ENCODE measurements at regions not wholly inside any gene's neighbourhood (a gene's known extent, or its start where the extent isn't known, plus 50 kb on each side); places are given as distances from the start of the nearest gene placed in this dataset.

GRCh38 chr5:91478096-91478495, 95.0 kb upstream of the ARRDC3 start:
- Histone ChIP-seq H3K27me3 (ENCODE audit: control insufficient read depth, insufficient read depth, low read length) (no peaks in the 10 kb centered on the region), H3K9me3 (ENCODE audit: control insufficient read depth, insufficient read depth, low read length) (no peaks in the 10 kb centered on the region), H3K4me1 (ENCODE audit: control insufficient read depth, insufficient read depth, low read length) (no peaks in the 10 kb centered on the region), H3K36me3 (ENCODE audit: control insufficient read depth, insufficient read depth, low read length) (no peaks in the 10 kb centered on the region), H3K27ac (ENCODE audit: low read depth, low read length) (no peak overlapping the region), H3K4me3 (ENCODE audit: low read depth, low read length) (no peak overlapping the region)
- DNase-seq (ENCODE audit: low read depth in 4 of 6, low spot score in 6 of 6) = no peak
- WGBS (ENCODE audit: insufficient coverage) = no CpG with 5 or more reads among the region's 2 CpGs

- no CpG with 5 or more reads among the region's 3 CpGs for WGBS (ENCODE audit: insufficient coverage)
- no peak overlapping the region for H3K4me3 ChIP-seq (ENCODE audit: low read depth, low read length)
- no peaks in the 10 kb centered on the region for H3K9me3 ChIP-seq (ENCODE audit: control insufficient read depth, insufficient read depth, low read length)
- H3K27ac ChIP-seq (ENCODE audit: low read depth, low read length) = no peak overlapping the region
- no peaks in the 10 kb centered on the region for H3K27me3 ChIP-seq (ENCODE audit: control insufficient read depth, insufficient read depth, low read length)
- no peak for DNase-seq (ENCODE audit: low read depth in 4 of 6, low spot score in 6 of 6)
- no peaks in the 10 kb centered on the region for H3K4me1 ChIP-seq (ENCODE audit: control insufficient read depth, insufficient read depth, low read length)
- no peaks in the 10 kb centered on the region for H3K36me3 ChIP-seq (ENCODE audit: control insufficient read depth, insufficient read depth, low read length)
Observed at GRCh38 chr5:91477408-91477807, 94.3 kb upstream of the ARRDC3 start.

- 22% methylated on average over 1 of the region's 1 CpG for WGBS (ENCODE audit: insufficient coverage)
- no peaks in the 10 kb centered on the region for H3K4me1 ChIP-seq (ENCODE audit: control insufficient read depth, insufficient read depth, low read length)
- H3K36me3 ChIP-seq (ENCODE audit: control insufficient read depth, insufficient read depth, low read length) = no peaks in the 10 kb centered on the region
- H3K9me3 ChIP-seq (ENCODE audit: control insufficient read depth, insufficient read depth, low read length) = no peaks in the 10 kb centered on the region
- no peak overlapping the region for H3K4me3 ChIP-seq (ENCODE audit: low read depth, low read length)
- no peak for DNase-seq (ENCODE audit: low read depth in 4 of 6, low spot score in 6 of 6)
- H3K27ac ChIP-seq (ENCODE audit: low read depth, low read length) = no peak overlapping the region
- no peaks in the 10 kb centered on the region for H3K27me3 ChIP-seq (ENCODE audit: control insufficient read depth, insufficient read depth, low read length)
Observed at GRCh38 chr5:91474201-91474600, 91.1 kb upstream of the ARRDC3 start.

GRCh38 chr5:91472631-91473030, 89.5 kb upstream of the ARRDC3 start:
- peak in 1 of 6 donors; percentile 63 for DNase-seq (ENCODE audit: low read depth in 4 of 6, low spot score in 6 of 6)
- Histone ChIP-seq H3K27ac (ENCODE audit: low read depth, low read length) (no peak overlapping the region), H3K9me3 (ENCODE audit: control insufficient read depth, insufficient read depth, low read length) (no peaks in the 10 kb centered on the region), H3K36me3 (ENCODE audit: control insufficient read depth, insufficient read depth, low read length) (no peaks in the 10 kb centered on the region), H3K27me3 (ENCODE audit: control insufficient read depth, insufficient read depth, low read length) (no peaks in the 10 kb centered on the region), H3K4me3 (ENCODE audit: low read depth, low read length) (no peak overlapping the region), H3K4me1 (ENCODE audit: control insufficient read depth, insufficient read depth, low read length) (no peaks in the 10 kb centered on the region)
- WGBS (ENCODE audit: insufficient coverage) = no CpG with 5 or more reads among the region's 1 CpG

GRCh38 chr5:91469517-91470165, 86.5 kb upstream of the ARRDC3 start:
- no peaks in the 10 kb centered on the region for H3K36me3 ChIP-seq (ENCODE audit: control insufficient read depth, insufficient read depth, low read length)
- H3K4me1 ChIP-seq (ENCODE audit: control insufficient read depth, insufficient read depth, low read length) = no peaks in the 10 kb centered on the region
- 73% methylated on average over 4 of the region's 10 CpGs for WGBS (ENCODE audit: insufficient coverage)
- H3K27ac ChIP-seq (ENCODE audit: low read depth, low read length) = no peak overlapping the region
- H3K27me3 ChIP-seq (ENCODE audit: control insufficient read depth, insufficient read depth, low read length) = no peaks in the 10 kb centered on the region
- H3K4me3 ChIP-seq (ENCODE audit: low read depth, low read length) = no peak overlapping the region
- no peaks in the 10 kb centered on the region for H3K9me3 ChIP-seq (ENCODE audit: control insufficient read depth, insufficient read depth, low read length)
- DNase-seq (ENCODE audit: low read depth in 4 of 6, low spot score in 6 of 6) = no peak

GRCh38 chr5:91468651-91469422, 85.7 kb upstream of the ARRDC3 start:
- H3K27ac ChIP-seq (ENCODE audit: low read depth, low read length) = no peak overlapping the region
- 83% methylated on average over 6 of the region's 7 CpGs for WGBS (ENCODE audit: insufficient coverage)

GRCh38 chr5:91464886-91465646, 81.9 kb upstream of the ARRDC3 start:
- WGBS (ENCODE audit: insufficient coverage) = no CpG with 5 or more reads among the region's 4 CpGs
- DNase-seq (ENCODE audit: low read depth in 4 of 6, low spot score in 6 of 6) = no peak

More at GRCh38 chr5:91468651-91469422, 85.7 kb upstream of the ARRDC3 start:
- Histone ChIP-seq H3K36me3 (ENCODE audit: control insufficient read depth, insufficient read depth, low read length) (no peaks in the 10 kb centered on the region), H3K27me3 (ENCODE audit: control insufficient read depth, insufficient read depth, low read length) (no peaks in the 10 kb centered on the region), H3K4me3 (ENCODE audit: low read depth, low read length) (no peak overlapping the region), H3K4me1 (ENCODE audit: control insufficient read depth, insufficient read depth, low read length) (no peaks in the 10 kb centered on the region), H3K9me3 (ENCODE audit: control insufficient read depth, insufficient read depth, low read length) (no peaks in the 10 kb centered on the region)
- DNase-seq (ENCODE audit: low read depth in 4 of 6, low spot score in 6 of 6) = no peak

GRCh38 chr5:91457681-91458058, 74.6 kb upstream of the ARRDC3 start:
- H3K27ac ChIP-seq (ENCODE audit: low read depth, low read length) = no peak overlapping the region
- no peaks in the 10 kb centered on the region for H3K9me3 ChIP-seq (ENCODE audit: control insufficient read depth, insufficient read depth, low read length)
- no CpG with 5 or more reads among the region's 1 CpG for WGBS (ENCODE audit: insufficient coverage)
- no peaks in the 10 kb centered on the region for H3K27me3 ChIP-seq (ENCODE audit: control insufficient read depth, insufficient read depth, low read length)
- no peaks in the 10 kb centered on the region for H3K36me3 ChIP-seq (ENCODE audit: control insufficient read depth, insufficient read depth, low read length)
- DNase-seq (ENCODE audit: low read depth in 4 of 6, low spot score in 6 of 6) = no peak
- H3K4me1 ChIP-seq (ENCODE audit: control insufficient read depth, insufficient read depth, low read length) = no peaks in the 10 kb centered on the region
- H3K4me3 ChIP-seq (ENCODE audit: low read depth, low read length) = no peak overlapping the region

More at GRCh38 chr5:91464886-91465646, 81.9 kb upstream of the ARRDC3 start:
- Histone ChIP-seq H3K27me3 (ENCODE audit: control insufficient read depth, insufficient read depth, low read length) (no peaks in the 10 kb centered on the region), H3K27ac (ENCODE audit: low read depth, low read length) (no peak overlapping the region), H3K36me3 (ENCODE audit: control insufficient read depth, insufficient read depth, low read length) (no peaks in the 10 kb centered on the region), H3K4me3 (ENCODE audit: low read depth, low read length) (no peak overlapping the region), H3K4me1 (ENCODE audit: control insufficient read depth, insufficient read depth, low read length) (no peaks in the 10 kb centered on the region), H3K9me3 (ENCODE audit: control insufficient read depth, insufficient read depth, low read length) (no peaks in the 10 kb centered on the region)

- no peak for DNase-seq (ENCODE audit: low read depth in 4 of 6, low spot score in 6 of 6)
Observed at GRCh38 chr5:91456928-91457680, 74.0 kb upstream of the ARRDC3 start.

More at GRCh38 chr5:91456928-91457680, 74.0 kb upstream of the ARRDC3 start:
- Histone ChIP-seq H3K27me3 (ENCODE audit: control insufficient read depth, insufficient read depth, low read length) (no peaks in the 10 kb centered on the region), H3K27ac (ENCODE audit: low read depth, low read length) (no peak overlapping the region), H3K9me3 (ENCODE audit: control insufficient read depth, insufficient read depth, low read length) (no peaks in the 10 kb centered on the region), H3K36me3 (ENCODE audit: control insufficient read depth, insufficient read depth, low read length) (no peaks in the 10 kb centered on the region), H3K4me3 (ENCODE audit: low read depth, low read length) (no peak overlapping the region), H3K4me1 (ENCODE audit: control insufficient read depth, insufficient read depth, low read length) (no peaks in the 10 kb centered on the region)
- WGBS (ENCODE audit: insufficient coverage) = no CpG with 5 or more reads among the region's 2 CpGs
